Hematopoietic multipotent progenitor cell treated with erythropoietin and hydrocortisone succinate and interleukin-3 and kit ligand, for 17 days (in vitro differentiated cells): ENCODE measurements at regions not wholly inside any gene's neighbourhood (a gene's known extent, or its start where the extent isn't known, plus 50 kb on each side); places are given as distances from the start of the nearest gene placed in this dataset.
A peak's percentile ranks its signal among the peaks of the same experiment; 100 is the strongest.
"Not testable (repeated sequence)": the region's sequence is repeated elsewhere in the genome, so short reads cannot be mapped to it uniquely, and the experiment has no call there.

Experiments
- DNase-seq: peaks from one replicate; pipeline ENCODE4 v3.0.0-alpha.2; 2015; ENCODE audit warnings: low spot score

- DNase-seq: no peak
These were observed 102.0 kb downstream of the HNMT start for GRCh38 chr2:138066139-138066806.

GRCh38 chr2:138066841-138067240, 102.6 kb downstream of the HNMT start:
- DNase-seq: no peak

- not testable (repeated sequence) for DNase-seq
These were observed 104.4 kb downstream of the HNMT start for GRCh38 chr2:138068669-138069068.

- not testable (repeated sequence) for DNase-seq
These were observed 106.9 kb downstream of the HNMT start for GRCh38 chr2:138071042-138071719.

GRCh38 chr2:138071720-138072719, 107.7 kb downstream of the HNMT start:
- no peak for DNase-seq

GRCh38 chr2:138078153-138078552, 113.9 kb downstream of the HNMT start:
- DNase-seq: no peak

- no peak for DNase-seq
These were observed 115.7 kb downstream of the HNMT start for GRCh38 chr2:138079976-138080375.

- DNase-seq: no peak
These were observed 117.2 kb downstream of the HNMT start for GRCh38 chr2:138081225-138082073.

GRCh38 chr2:138084206-138084605, 119.9 kb downstream of the HNMT start:
- no peak for DNase-seq

GRCh38 chr2:138085441-138085840, 121.2 kb downstream of the HNMT start:
- DNase-seq: not testable (repeated sequence)

GRCh38 chr2:138086576-138086975, 122.3 kb downstream of the HNMT start:
- no peak for DNase-seq

- no peak for DNase-seq
These were observed 123.7 kb downstream of the HNMT start for GRCh38 chr2:138087751-138088593.

GRCh38 chr2:138090330-138090729, 126.1 kb downstream of the HNMT start:
- peak; percentile 10 for DNase-seq

GRCh38 chr2:138093455-138093854, 129.2 kb downstream of the HNMT start:
- DNase-seq: no peak

GRCh38 chr2:138094031-138094430, 129.8 kb downstream of the HNMT start:
- no peak for DNase-seq

- no peak for DNase-seq
These were observed 131.1 kb downstream of the HNMT start for GRCh38 chr2:138095336-138095735.

- not testable (repeated sequence) for DNase-seq
These were observed 135.0 kb downstream of the HNMT start for GRCh38 chr2:138099288-138099687.

GRCh38 chr2:138101718-138102117, 137.4 kb downstream of the HNMT start:
- no peak for DNase-seq

GRCh38 chr2:138102664-138103063, 138.4 kb downstream of the HNMT start:
- DNase-seq: no peak

- no peak for DNase-seq
These were observed 138.9 kb downstream of the HNMT start for GRCh38 chr2:138103156-138103555.

GRCh38 chr2:138104071-138104470, 139.8 kb downstream of the HNMT start:
- DNase-seq: no peak
